H1 (cell line): ENCODE measurements at regions not wholly inside any gene's neighbourhood (a gene's known extent, or its start where the extent isn't known, plus 50 kb on each side); places are given as distances from the start of the nearest gene placed in this dataset.

Experiments
- CEBPB ChIP-seq: IDR thresholded peaks from 2 replicates; pipeline ENCODE4 v1.6.1; 2012; ENCODE audit warnings: low read depth, low read length
- CREB1 ChIP-seq: IDR thresholded peaks from 2 replicates; pipeline ENCODE4 v1.6.1; 2012; ENCODE audit warnings: inconsistent platforms
- EGR1 ChIP-seq: IDR thresholded peaks from 2 replicates; pipeline ENCODE4 v1.6.1; 2011; ENCODE audit warnings: low read depth, low read length, borderline replicate concordance
- EZH2 ChIP-seq: fragments of 200-600 bp; sonication (generic); IDR thresholded peaks from 2 replicates; pipeline ENCODE4 v1.7.1; 2012; ENCODE audit warnings: low read depth, mild to moderate bottlenecking, moderate library complexity, low read length, inconsistent platforms; ENCODE audit not compliant: severe bottlenecking
- HDAC6 ChIP-seq: IDR thresholded peaks from one replicate; pipeline ENCODE4 v1.7.1; 2012; ENCODE audit warnings: low read depth, mild to moderate bottlenecking, inconsistent platforms, low read length, moderate library complexity
- KDM1A ChIP-seq: fragments of 200-600, 300-600 bp; sonication (generic); IDR thresholded peaks from 2 replicates; pipeline ENCODE4 v1.7.1; 2016; ENCODE audit warnings: mild to moderate bottlenecking, low read length, borderline replicate concordance
- POLR2A ChIP-seq, 2 experiments: IDR thresholded peaks; 1 replicate in 1 of 2; 2 replicates in 1 of 2; pipeline ENCODE4 v1.6.1; 2011; ENCODE audit warnings: low read depth in 2 of 2, low read length in 2 of 2, mild to moderate bottlenecking in 2 of 2; ENCODE audit errors: control extremely low read depth in 1 of 2
- RXRA ChIP-seq: IDR thresholded peaks from 2 replicates; pipeline ENCODE4 v1.6.1; 2011; ENCODE audit warnings: low read depth, mild to moderate bottlenecking, low read length, moderate library complexity; ENCODE audit not compliant: insufficient read depth
- TAF1 ChIP-seq: IDR thresholded peaks from 2 replicates; pipeline ENCODE4 v1.6.1; 2011; ENCODE audit warnings: mild to moderate bottlenecking, low read depth, low read length
- TF ChIP-seq, protein P1 (sequence below), 3 experiments: IDR thresholded peaks; 1 replicate in 2 of 3; 2 replicates in 1 of 3; pipeline versions ENCODE4 v1.5.1 to v1.6.1; 2011; ENCODE audit warnings: low read length in 3 of 3, mild to moderate bottlenecking in 3 of 3, inconsistent platforms in 2 of 3, low read depth in 1 of 3, moderate library complexity in 1 of 3; ENCODE audit not compliant: insufficient read depth in 1 of 3; ENCODE audit errors: control extremely low read depth in 1 of 3
- TF ChIP-seq, protein P2 (sequence below): IDR thresholded peaks from 2 replicates; pipeline ENCODE4 v1.6.1; 2012; ENCODE audit warnings: inconsistent platforms
- TF ChIP-seq, protein P3 (sequence below): IDR thresholded peaks from 2 replicates; pipeline ENCODE4 v1.6.1; 2011; ENCODE audit warnings: low read length, improper control_type of control experiment

DNA sequence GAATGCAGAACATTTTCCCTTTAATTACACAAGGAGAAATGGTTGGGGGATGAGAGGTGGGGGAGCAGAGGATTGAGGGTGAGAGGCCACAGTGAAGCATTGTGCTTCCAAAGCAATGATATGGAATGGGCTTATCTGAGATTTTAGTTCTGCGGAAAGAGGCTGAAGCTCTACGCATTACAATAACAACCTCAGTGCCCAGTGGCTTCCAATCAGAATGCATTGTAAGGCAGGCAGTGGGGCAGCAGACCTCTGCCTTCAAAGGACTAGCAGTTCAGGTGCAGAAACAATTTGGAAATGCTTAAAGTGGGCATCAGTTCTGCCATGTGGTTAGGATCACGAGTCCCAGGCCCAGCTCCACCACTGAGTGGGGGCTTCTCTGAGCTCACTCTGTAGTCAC, 251.0 kb upstream of the ZMIZ1 start:
- TF ChIP-seq HDAC6 = no peak
- TF ChIP-seq CEBPB = no peak
- no peak for TF ChIP-seq TAF1
- TF ChIP-seq, protein P1, sequence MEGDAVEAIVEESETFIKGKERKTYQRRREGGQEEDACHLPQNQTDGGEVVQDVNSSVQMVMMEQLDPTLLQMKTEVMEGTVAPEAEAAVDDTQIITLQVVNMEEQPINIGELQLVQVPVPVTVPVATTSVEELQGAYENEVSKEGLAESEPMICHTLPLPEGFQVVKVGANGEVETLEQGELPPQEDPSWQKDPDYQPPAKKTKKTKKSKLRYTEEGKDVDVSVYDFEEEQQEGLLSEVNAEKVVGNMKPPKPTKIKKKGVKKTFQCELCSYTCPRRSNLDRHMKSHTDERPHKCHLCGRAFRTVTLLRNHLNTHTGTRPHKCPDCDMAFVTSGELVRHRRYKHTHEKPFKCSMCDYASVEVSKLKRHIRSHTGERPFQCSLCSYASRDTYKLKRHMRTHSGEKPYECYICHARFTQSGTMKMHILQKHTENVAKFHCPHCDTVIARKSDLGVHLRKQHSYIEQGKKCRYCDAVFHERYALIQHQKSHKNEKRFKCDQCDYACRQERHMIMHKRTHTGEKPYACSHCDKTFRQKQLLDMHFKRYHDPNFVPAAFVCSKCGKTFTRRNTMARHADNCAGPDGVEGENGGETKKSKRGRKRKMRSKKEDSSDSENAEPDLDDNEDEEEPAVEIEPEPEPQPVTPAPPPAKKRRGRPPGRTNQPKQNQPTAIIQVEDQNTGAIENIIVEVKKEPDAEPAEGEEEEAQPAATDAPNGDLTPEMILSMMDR (IDR thresholded peaks at IDR 0.05; ENCODE audit: control extremely low read depth in 1 of 3, insufficient read depth in 1 of 3, low read depth in 1 of 3, low read length in 3 of 3) = no peak
- TF ChIP-seq KDM1A = no peak
- TF ChIP-seq, protein P2, sequence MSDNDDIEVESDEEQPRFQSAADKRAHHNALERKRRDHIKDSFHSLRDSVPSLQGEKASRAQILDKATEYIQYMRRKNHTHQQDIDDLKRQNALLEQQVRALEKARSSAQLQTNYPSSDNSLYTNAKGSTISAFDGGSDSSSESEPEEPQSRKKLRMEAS = no peak
- no peak for TF ChIP-seq CREB1
- TF ChIP-seq POLR2A (IDR thresholded peaks at IDR 0.05; ENCODE audit: control extremely low read depth in 1 of 2, low read depth in 2 of 2, low read length in 2 of 2) = no peak
- TF ChIP-seq EZH2 = no peak
- TF ChIP-seq, protein P3, sequence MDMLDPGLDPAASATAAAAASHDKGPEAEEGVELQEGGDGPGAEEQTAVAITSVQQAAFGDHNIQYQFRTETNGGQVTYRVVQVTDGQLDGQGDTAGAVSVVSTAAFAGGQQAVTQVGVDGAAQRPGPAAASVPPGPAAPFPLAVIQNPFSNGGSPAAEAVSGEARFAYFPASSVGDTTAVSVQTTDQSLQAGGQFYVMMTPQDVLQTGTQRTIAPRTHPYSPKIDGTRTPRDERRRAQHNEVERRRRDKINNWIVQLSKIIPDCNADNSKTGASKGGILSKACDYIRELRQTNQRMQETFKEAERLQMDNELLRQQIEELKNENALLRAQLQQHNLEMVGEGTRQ = no peak
- TF ChIP-seq EGR1 = no peak
- no peak for TF ChIP-seq RXRA
